ENCODE measurements at regions not wholly inside any gene's neighbourhood (a gene's known extent, or its start where the extent isn't known, plus 50 kb on each side); places are given as distances from the start of the nearest gene placed in this dataset.
"Not testable (repeated sequence)": the region's sequence is repeated elsewhere in the genome, so short reads cannot be mapped to it uniquely, and the experiment has no call there.

DNA sequence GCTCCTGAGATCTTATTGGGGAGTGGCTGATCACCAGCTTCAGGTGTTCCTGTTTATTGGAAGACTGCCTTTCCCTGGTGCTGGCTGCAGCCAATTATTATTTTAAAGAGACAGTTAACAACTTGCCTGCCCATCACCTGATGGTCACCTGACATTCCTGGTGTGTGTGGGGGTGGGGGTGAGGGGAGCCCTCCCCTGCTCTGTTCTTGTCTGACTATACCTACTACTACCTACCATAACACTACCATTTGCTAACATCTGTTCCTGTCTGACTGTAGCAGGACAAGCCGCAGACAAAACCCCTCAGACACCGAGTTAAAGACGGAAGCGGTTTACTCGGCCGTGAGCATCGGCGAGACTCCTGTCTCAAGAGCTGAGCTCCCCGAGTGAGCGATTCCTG, 54.9 kb upstream of the NBPF3 start:
- no peak for DNase-seq (ENCODE audit: low read depth in 2 of 2)

- DNase-seq (ENCODE audit: low read depth in 2 of 2), result no peak
Measured at GRCh38 chr1:21384620-21385019, 55.3 kb upstream of the NBPF3 start.

- no peak for DNase-seq (ENCODE audit: low read depth in 2 of 2)
Measured at GRCh38 chr1:21383785-21384401, 56.0 kb upstream of the NBPF3 start.

GRCh38 chr1:21381354-21381753, 58.6 kb upstream of the NBPF3 start:
- no peak for DNase-seq (ENCODE audit: low read depth in 2 of 2)

DNA sequence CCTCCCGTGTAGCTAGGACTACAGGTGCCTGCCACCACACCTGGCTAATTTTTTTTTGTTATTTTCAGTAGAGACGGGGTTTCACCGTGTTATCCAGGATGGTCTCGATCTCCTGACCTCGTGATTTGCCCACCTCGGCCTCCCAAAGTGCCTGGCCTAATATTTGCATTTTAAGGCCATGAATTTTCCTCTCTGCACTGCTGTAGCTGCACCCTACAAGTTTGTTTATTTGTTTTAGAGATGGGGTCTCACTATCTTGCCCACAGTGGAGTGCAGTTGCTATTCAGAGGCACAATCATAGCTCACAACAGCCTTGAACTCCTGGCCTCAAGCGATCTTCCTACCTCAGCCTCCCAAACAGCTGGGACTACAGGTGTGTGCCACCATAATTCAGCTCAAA, 59.8 kb upstream of the NBPF3 start:
- not testable (repeated sequence) for DNase-seq (ENCODE audit: low read depth in 2 of 2)

GRCh38 chr1:21379571-21379970, 60.4 kb upstream of the NBPF3 start:
- DNase-seq (ENCODE audit: low read depth in 2 of 2), result no peak

- DNase-seq (ENCODE audit: low read depth in 2 of 2), result no peak
Measured at GRCh38 chr1:21378705-21379494, 61.0 kb upstream of the NBPF3 start.

GRCh38 chr1:21372383-21372782, 67.6 kb upstream of the NBPF3 start:
- DNase-seq (ENCODE audit: low read depth in 2 of 2), result no peak

- no peak for DNase-seq (ENCODE audit: low read depth in 2 of 2)
Measured at GRCh38 chr1:21369905-21370304, 70.0 kb upstream of the NBPF3 start.

GRCh38 chr1:21368515-21369289, 71.2 kb upstream of the NBPF3 start:
- DNase-seq (ENCODE audit: low read depth in 2 of 2), result peak; percentile 34 to 44

- DNase-seq (ENCODE audit: low read depth in 2 of 2), result not testable (repeated sequence)
Measured at GRCh38 chr1:21367973-21368514, 71.9 kb upstream of the NBPF3 start.

DNA sequence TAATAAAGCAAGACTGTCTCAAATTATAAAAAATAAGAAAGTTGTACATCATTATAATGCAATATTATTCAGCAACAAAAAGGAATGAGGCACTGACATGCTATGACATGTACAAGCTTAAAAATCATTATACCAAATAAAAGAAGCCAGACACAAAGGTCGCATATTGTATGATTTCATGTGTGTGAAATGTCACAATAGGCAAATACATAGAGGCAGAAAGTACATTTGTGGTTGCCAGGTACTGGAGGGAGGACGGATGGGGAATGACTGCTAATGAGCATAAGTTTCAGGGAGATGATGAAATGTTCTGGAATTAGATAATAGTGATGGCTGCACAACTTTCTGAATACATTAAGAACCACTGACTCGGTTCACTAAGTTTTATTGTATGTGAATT, 73.6 kb upstream of the NBPF3 start:
- DNase-seq (ENCODE audit: low read depth in 2 of 2), result no peak

- DNase-seq (ENCODE audit: low read depth in 2 of 2), result no peak
Measured at GRCh38 chr1:21365036-21365435, 74.8 kb upstream of the ECE1 start.

DNA sequence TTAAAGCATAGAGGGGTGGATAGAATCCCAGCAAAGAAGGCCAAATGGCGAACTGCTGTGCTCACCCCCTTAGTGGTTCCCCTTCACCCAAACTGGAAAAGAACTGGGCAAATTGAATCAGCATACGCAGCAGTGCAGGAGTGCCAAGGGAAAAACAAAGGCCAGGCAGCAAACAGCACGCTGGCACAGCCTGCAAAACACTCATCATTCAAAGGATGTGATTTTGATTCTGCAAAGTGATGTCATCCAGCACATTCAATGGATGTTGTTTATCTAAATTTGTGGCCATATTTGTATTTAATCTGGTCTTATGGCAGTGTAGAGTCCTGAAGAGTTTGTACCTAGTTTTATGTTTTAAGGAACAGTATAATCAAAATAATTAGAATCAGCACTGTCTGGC, 71.8 kb upstream of the ECE1 start:
- DNase-seq (ENCODE audit: low read depth in 2 of 2), result no peak

- no peak for DNase-seq (ENCODE audit: low read depth in 2 of 2)
Measured at GRCh38 chr1:21361506-21361905, 71.2 kb upstream of the ECE1 start.

DNA sequence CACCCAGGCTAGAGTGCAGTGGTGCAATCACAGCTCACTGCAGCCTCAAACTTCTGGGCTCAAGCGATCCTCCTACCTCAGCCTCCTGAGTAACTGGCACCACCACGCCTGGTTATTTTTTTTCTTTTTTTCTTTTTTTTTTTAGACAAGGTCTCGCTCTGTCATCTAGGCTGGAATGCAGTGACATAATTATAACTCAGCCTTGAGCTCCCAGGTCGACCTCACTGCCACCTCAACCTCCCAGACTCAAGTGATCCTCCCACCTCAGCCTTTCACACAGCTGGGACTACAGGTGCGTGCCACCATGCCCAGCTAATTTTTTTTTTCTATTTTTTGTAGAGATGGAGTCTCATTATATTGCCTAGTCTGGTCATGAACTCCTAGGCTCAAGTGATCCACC, 66.9 kb upstream of the ECE1 start:
- no peak for DNase-seq (ENCODE audit: low read depth in 2 of 2)

DNA sequence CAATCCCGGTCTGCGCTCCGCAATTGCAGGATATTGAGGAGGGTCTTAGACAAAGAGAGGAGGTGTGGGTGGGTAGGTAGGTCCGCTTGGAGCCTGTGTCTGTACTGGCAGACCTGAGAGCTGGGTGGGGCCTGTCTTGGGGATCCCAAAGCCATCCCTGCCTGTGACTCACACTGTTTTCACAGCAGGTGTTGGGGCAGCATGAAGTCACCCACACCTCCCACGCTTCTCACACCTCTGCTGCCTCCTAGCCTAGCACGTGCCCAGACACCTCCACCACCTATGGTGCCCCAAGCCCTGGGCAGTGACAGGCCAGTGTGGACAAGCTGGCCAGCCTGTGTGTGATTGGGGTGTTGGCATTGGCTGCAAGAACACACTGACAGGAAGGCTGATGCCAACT, 65.7 kb upstream of the ECE1 start:
- peak in 1 of 2 donors; percentile 19 for DNase-seq (ENCODE audit: low read depth in 2 of 2)

DNA sequence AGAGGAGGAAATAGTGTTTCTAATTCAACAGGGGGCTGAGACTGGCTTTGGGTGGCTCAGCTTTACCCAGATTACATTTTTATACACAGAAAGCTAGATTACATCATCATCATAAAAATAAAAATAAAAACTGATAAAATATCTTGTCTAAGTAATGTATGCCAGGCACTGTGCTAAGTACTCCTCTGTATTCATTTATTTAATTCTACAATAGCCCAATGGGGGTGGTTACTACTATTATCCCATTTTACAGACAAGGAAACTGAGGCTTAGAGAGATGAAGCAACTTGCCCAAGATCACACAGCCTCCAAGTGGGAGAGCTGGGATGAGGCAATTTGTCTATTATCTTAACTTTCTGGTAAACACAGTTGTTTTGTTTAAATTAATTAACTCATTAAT, 62.3 kb upstream of the ECE1 start:
- DNase-seq (ENCODE audit: low read depth in 2 of 2), result no peak

DNA sequence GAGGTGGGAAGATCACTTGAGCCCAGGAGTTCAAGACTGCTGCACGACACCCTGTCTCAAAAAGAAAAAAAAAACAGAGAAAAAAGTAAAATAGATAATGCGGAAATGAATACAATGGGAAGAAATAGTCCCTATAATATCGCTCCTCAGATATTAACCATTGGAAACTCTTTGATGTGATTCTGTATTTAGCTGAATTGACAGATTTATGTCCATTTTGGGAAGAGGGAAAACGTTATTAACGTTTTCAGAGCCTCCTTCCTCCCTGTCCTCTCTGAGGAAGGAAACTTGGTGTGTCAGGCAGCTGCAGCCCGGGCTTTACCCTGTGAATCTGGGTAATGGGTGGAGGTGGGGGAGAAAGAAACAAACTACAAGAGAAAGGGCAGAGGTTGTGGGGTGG, 61.6 kb upstream of the ECE1 start:
- no peak for DNase-seq (ENCODE audit: low read depth in 2 of 2)

- DNase-seq (ENCODE audit: low read depth in 2 of 2), result no peak
Measured at GRCh38 chr1:21350202-21350885, 60.1 kb upstream of the ECE1 start.

- no peak for DNase-seq (ENCODE audit: low read depth in 2 of 2)
Measured at GRCh38 chr1:21349693-21350092, 59.4 kb upstream of the ECE1 start.

DNA sequence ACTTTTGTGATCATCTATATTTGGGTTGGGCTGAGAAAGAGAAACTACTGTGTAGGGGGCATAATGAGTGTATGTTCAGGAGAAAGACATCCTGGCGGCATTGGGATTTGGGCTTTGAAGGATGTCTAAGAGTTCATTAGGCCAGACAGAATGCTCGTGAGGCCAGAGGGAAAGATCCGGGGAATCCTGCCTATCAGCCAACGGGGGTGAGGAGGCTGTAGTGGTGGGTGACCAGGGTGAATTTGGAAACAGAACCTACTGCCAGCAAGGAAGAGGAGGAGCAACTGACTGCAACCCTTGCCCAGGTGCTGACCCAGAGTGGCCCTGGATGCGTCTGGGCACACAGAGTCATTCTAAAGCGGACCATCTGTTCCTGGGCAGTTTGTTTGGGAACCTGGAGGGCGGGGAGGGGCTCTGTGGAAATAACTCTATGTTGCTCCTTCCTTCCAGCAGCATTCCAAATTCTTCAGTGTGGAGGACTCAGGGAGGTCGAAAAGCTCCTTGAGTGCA, 56.9 kb upstream of the ECE1 start:
- DNase-seq (ENCODE audit: low read depth in 2 of 2), result no peak

Data from stimulated activated CD8-positive, alpha-beta memory T cell treated with anti-CD3 and anti-CD28 coated beads, Interleukin-7, amount 100 ng/mL, for 4 hours (primary cell).